ENCODE measurements at regions not wholly inside any gene's neighbourhood (a gene's known extent, or its start where the extent isn't known, plus 50 kb on each side); places are given as distances from the start of the nearest gene placed in this dataset.

DNA sequence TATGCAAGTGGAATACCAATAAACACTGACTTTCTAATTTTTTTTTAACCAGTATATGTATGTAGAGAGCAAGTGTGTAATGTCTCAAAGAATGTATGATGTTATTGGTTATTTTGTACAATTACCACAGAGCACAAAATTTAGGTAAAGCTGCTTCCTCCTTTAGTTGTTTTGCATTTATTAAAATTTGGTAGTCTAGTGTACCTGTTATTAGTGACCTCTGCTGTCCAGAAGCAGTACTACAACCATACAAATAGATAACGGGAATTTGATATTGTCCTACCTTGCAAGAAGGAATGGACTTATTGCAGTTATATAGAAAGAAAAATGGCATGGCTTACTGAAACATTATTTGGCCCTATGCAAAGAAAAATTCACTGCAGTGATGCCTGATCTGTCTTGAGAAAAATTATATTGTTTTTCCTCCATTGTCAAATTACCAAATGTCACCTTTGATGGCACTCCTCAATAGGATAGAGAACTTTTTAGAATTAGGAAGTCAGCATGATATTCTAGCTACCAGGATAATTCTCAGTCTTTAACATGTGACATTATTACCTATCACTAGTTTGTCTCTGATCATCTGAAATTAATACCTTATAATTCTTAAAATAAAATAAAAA is 153.9 kb upstream of the RMST start:
- TF ChIP-seq, protein P1, sequence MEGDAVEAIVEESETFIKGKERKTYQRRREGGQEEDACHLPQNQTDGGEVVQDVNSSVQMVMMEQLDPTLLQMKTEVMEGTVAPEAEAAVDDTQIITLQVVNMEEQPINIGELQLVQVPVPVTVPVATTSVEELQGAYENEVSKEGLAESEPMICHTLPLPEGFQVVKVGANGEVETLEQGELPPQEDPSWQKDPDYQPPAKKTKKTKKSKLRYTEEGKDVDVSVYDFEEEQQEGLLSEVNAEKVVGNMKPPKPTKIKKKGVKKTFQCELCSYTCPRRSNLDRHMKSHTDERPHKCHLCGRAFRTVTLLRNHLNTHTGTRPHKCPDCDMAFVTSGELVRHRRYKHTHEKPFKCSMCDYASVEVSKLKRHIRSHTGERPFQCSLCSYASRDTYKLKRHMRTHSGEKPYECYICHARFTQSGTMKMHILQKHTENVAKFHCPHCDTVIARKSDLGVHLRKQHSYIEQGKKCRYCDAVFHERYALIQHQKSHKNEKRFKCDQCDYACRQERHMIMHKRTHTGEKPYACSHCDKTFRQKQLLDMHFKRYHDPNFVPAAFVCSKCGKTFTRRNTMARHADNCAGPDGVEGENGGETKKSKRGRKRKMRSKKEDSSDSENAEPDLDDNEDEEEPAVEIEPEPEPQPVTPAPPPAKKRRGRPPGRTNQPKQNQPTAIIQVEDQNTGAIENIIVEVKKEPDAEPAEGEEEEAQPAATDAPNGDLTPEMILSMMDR (IDR thresholded peaks at IDR 0.05; ENCODE audit: low read length), result peak; percentile 68
- no peak for TF ChIP-seq EZH2 (IDR thresholded peaks at IDR 0.05; ENCODE audit: borderline replicate concordance, low read length)
- Histone ChIP-seq H3K4me2 (ENCODE audit: low read length) (no peak overlapping the region), H3K9me3 (ENCODE audit: low read length) (no peaks in the 10 kb centered on the region), H3K4me3 (ENCODE audit: low read depth, low read length, poor library complexity, severe bottlenecking) (no peak overlapping the region), H3K27ac (ENCODE audit: low read depth, low read length, poor library complexity, severe bottlenecking) (no peak overlapping the region), H4K20me1 (ENCODE audit: insufficient read depth, low read length) (no peaks in the 10 kb centered on the region), H3K4me1 (ENCODE audit: insufficient read depth, low read length, severe bottlenecking) (peaks cover 13% of the 10 kb centered on the region), H3F3A (ENCODE audit: insufficient read depth, low read length) (no peaks in the 10 kb centered on the region), H3K36me3 (ENCODE audit: insufficient read depth, low read length) (no peaks in the 10 kb centered on the region), H3K27me3 (ENCODE audit: insufficient read depth, low read length) (no peaks in the 10 kb centered on the region), H3K79me2 (ENCODE audit: insufficient read depth, low read length) (no peaks in the 10 kb centered on the region), H2AFZ (ENCODE audit: low read length) (no peak overlapping the region), H3K9ac (ENCODE audit: low read length) (no peak overlapping the region), H3K9me2 (ENCODE audit: low read depth, low read length) (no peaks in the 10 kb centered on the region)

DNA sequence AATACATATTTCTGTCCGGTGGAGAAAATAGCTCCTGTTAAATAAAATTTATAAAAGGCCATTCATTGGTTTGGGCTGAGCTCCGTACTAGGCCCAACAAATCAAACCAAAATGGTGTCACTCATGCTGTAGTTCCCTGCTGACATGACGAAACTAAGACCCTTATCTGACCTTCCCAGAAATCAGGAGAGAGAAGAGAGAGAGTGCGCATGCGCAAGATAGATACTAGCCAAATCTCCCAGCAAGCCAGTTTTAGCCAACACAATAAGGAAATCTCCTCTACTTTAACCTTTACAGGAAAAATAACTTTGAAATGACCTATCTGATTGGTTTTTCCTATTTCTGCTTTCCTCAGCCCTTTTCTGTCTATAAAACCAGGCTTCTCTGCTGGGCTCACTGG is 152.7 kb upstream of the RMST start:
- Histone ChIP-seq H3K36me3 (ENCODE audit: insufficient read depth, low read length) (no peaks in the 10 kb centered on the region), H3K9me3 (ENCODE audit: low read length) (no peaks in the 10 kb centered on the region), H3K4me2 (ENCODE audit: low read length) (no peak overlapping the region), H3K4me1 (ENCODE audit: insufficient read depth, low read length, severe bottlenecking) (peaks cover 13% of the 10 kb centered on the region), H3K27ac (ENCODE audit: low read depth, low read length, poor library complexity, severe bottlenecking) (no peak overlapping the region), H3K9me2 (ENCODE audit: low read depth, low read length) (no peaks in the 10 kb centered on the region), H2AFZ (ENCODE audit: low read length) (no peak overlapping the region), H4K20me1 (ENCODE audit: insufficient read depth, low read length) (no peaks in the 10 kb centered on the region), H3K9ac (ENCODE audit: low read length) (no peak overlapping the region), H3K4me3 (ENCODE audit: low read depth, low read length, poor library complexity, severe bottlenecking) (no peak overlapping the region), H3K27me3 (ENCODE audit: insufficient read depth, low read length) (no peaks in the 10 kb centered on the region), H3K79me2 (ENCODE audit: insufficient read depth, low read length) (no peaks in the 10 kb centered on the region), H3F3A (ENCODE audit: insufficient read depth, low read length) (no peaks in the 10 kb centered on the region)
- no peak for TF ChIP-seq EZH2 (IDR thresholded peaks at IDR 0.05; ENCODE audit: borderline replicate concordance, low read length)
- TF ChIP-seq, protein P1 (IDR thresholded peaks at IDR 0.05; ENCODE audit: low read length), result no peak

DNA sequence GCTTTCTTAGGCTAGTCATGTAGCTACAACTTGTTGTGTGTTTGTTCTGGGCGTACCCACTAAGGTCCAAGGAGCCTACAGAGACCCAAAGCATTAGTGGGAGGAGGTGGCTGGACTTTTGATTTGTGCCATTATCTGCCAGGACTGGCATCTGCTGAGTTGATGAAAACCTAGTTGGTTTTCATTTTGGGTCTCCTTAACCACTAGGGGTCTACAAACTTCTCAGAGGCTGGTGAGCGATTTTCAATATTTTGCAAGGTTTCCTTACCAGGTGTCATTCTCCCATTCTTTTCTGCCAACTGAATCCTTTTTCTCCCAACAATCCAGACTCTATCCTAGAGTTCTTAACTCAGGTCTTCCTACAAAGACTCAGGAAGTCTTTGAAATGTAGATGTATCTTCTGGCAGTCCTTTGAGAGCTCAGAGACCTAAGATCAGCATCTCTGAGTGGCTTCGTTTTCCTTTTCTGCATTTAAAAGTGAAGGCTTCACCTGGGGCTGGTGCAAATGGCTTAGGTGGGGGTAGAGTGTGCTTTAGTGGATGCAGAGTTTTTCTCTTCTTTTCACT is 150.0 kb upstream of the RMST start:
- Histone ChIP-seq H3K4me1 (ENCODE audit: insufficient read depth, low read length, severe bottlenecking) (no peaks in the 10 kb centered on the region), H3K27ac (ENCODE audit: low read depth, low read length, poor library complexity, severe bottlenecking) (no peak overlapping the region), H3F3A (ENCODE audit: insufficient read depth, low read length) (no peaks in the 10 kb centered on the region), H2AFZ (ENCODE audit: low read length) (no peak overlapping the region), H3K79me2 (ENCODE audit: insufficient read depth, low read length) (no peaks in the 10 kb centered on the region), H3K9me2 (ENCODE audit: low read depth, low read length) (no peaks in the 10 kb centered on the region), H4K20me1 (ENCODE audit: insufficient read depth, low read length) (no peaks in the 10 kb centered on the region), H3K36me3 (ENCODE audit: insufficient read depth, low read length) (no peaks in the 10 kb centered on the region), H3K27me3 (ENCODE audit: insufficient read depth, low read length) (no peaks in the 10 kb centered on the region), H3K9me3 (ENCODE audit: low read length) (no peaks in the 10 kb centered on the region), H3K9ac (ENCODE audit: low read length) (no peak overlapping the region), H3K4me3 (ENCODE audit: low read depth, low read length, poor library complexity, severe bottlenecking) (no peak overlapping the region), H3K4me2 (ENCODE audit: low read length) (no peak overlapping the region)
- TF ChIP-seq, protein P1 (IDR thresholded peaks at IDR 0.05; ENCODE audit: low read length), result peak; percentile 25; the same call in 1 of the 2 replicates
- TF ChIP-seq EZH2 (IDR thresholded peaks at IDR 0.05; ENCODE audit: borderline replicate concordance, low read length), result no peak
